B cell (primary cell): ENCODE measurements at regions not wholly inside any gene's neighbourhood (a gene's known extent, or its start where the extent isn't known, plus 50 kb on each side); places are given as distances from the start of the nearest gene placed in this dataset.

Source experiments
- ATAC-seq: fragments of 200-7000 bp; cut with Tn5 transposase; one replicate; pipeline ENCODE4 v1.10.0; 2021; ENCODE audit warnings: low read depth, mild to moderate bottlenecking, moderate number of reproducible peaks, moderate library complexity
- CTCF ChIA-PET: fragments of 350-600 bp; sonication (Branson Sonifier 250); formaldehyde crosslinking; loops from one replicate; lab custom pipeline; 2021; ENCODE audit warnings: antibody characterized with exemption, inconsistent platforms; lab: Charles Lee
- POLR2A ChIA-PET: fragments of 350-600 bp; sonication (Branson Sonifier 250); formaldehyde crosslinking; loops from one replicate; lab custom pipeline; 2021; ENCODE audit warnings: antibody characterized with exemption; lab: Charles Lee
- DNase-seq: peaks from one replicate; pipeline ENCODE4 v3.0.0; 2013
- H2AFZ ChIP-seq: 2 replicates; pipeline ENCODE4 v1.6.1; 2012; ENCODE audit warnings: mild to moderate bottlenecking, low read depth, low read length; ENCODE audit not compliant: insufficient read depth, poor library complexity, severe bottlenecking
- H3K27ac ChIP-seq, 2 donors: 1 replicate in 1 of 2; 2 replicates in 1 of 2; pipeline ENCODE4 v1.5.1; 2012 to 2013; ENCODE audit warnings: low read length in 2 of 2, mild to moderate bottlenecking in 2 of 2, moderate library complexity in 1 of 2
- H3K27me3 ChIP-seq, 4 experiments: fragments of 200-600 bp in 1 of 4; sonication (generic) in 1 of 4; replicated peaks in 1 of 4; 1 replicate in 2 of 4; 2 replicates in 2 of 4; pipeline versions ENCODE4 v1.6.1 to v1.7.0; 2013 to 2016; ENCODE audit warnings: low read length in 3 of 4, mild to moderate bottlenecking in 2 of 4, mixed read lengths in 1 of 4, moderate library complexity in 1 of 4; ENCODE audit not compliant: insufficient read depth in 4 of 4, control insufficient read depth in 3 of 4; ENCODE audit errors: control extremely low read depth in 1 of 4
- H3K36me3 ChIP-seq, 2 experiments: replicated peaks in 1 of 2; 1 replicate in 1 of 2; 2 replicates in 1 of 2; pipeline versions ENCODE4 v1.6.1 to v1.7.1; 2013; ENCODE audit warnings: low read length in 1 of 2; ENCODE audit not compliant: insufficient read depth in 2 of 2, control insufficient read depth in 1 of 2; ENCODE audit errors: control extremely low read depth in 1 of 2, extremely low read depth in 1 of 2
- H3K4me1 ChIP-seq, 2 donors: fragments of 200-600 bp in 1 of 2; sonication (generic) in 1 of 2; 1 replicate in 1 of 2; 2 replicates in 1 of 2; pipeline versions ENCODE4 v1.5.1 to v1.6.1; 2013 to 2017; ENCODE audit warnings: low read length in 2 of 2; ENCODE audit not compliant: control insufficient read depth in 2 of 2, insufficient read depth in 2 of 2
- H3K4me2 ChIP-seq: replicated peaks from 2 replicates; pipeline ENCODE3; 2012; ENCODE audit warnings: mild to moderate bottlenecking, low read depth, low read length; ENCODE audit not compliant: poor library complexity, severe bottlenecking
- H3K4me3 ChIP-seq, 5 experiments: fragments of 200-600 bp in 1 of 5; sonication (generic) in 1 of 5; 1 replicate in 3 of 5; 2 replicates in 2 of 5; pipeline versions ENCODE4 v1.5.1 to v1.7.0; 2011 to 2016; ENCODE audit warnings: low read length in 4 of 5, mild to moderate bottlenecking in 4 of 5, low read depth in 2 of 5, control low read depth in 1 of 5, moderate library complexity in 1 of 5; ENCODE audit not compliant: insufficient read depth in 1 of 5; ENCODE audit errors: control extremely low read depth in 1 of 5, extremely low read depth in 1 of 5
- H3K79me2 ChIP-seq: fragments of 200-600 bp; sonication (generic); one replicate; pipeline ENCODE4 v1.6.0; 2016; ENCODE audit warnings: low read length; ENCODE audit not compliant: control insufficient read depth, insufficient read depth
- H3K9ac ChIP-seq: fragments of 200-600 bp; sonication (generic); 2 replicates; pipeline ENCODE4 v1.6.1; 2017; ENCODE audit warnings: mild to moderate bottlenecking, low read length, moderate library complexity
- H3K9me3 ChIP-seq, 3 donors: one replicate each; pipeline versions ENCODE4 v1.6.1 to v1.7.1; 2013; ENCODE audit warnings: low read length in 2 of 3; ENCODE audit not compliant: control insufficient read depth in 2 of 3, insufficient read depth in 1 of 3; ENCODE audit errors: control extremely low read depth in 1 of 3
- H4K20me1 ChIP-seq: 2 replicates; pipeline ENCODE4 v1.6.0; 2012; ENCODE audit warnings: mild to moderate bottlenecking, low read length; ENCODE audit not compliant: insufficient read depth, control insufficient read depth, poor library complexity, severe bottlenecking
- H3K27ac Mint-ChIP-seq: one replicate; pipeline ENCODE4 v1.8.0; 2021; ENCODE audit warnings: mixed read lengths
- H3K27me3 Mint-ChIP-seq: one replicate; pipeline ENCODE4 v1.8.0; 2021; ENCODE audit warnings: mixed read lengths
- H3K4me1 Mint-ChIP-seq: one replicate; pipeline ENCODE4 v1.8.0; 2021; ENCODE audit warnings: mixed read lengths
- H3K4me3 Mint-ChIP-seq: one replicate; pipeline ENCODE4 v1.8.0; 2021; ENCODE audit warnings: mixed read lengths
- H3K9me3 Mint-ChIP-seq: one replicate; pipeline ENCODE4 v1.8.0; 2022; ENCODE audit warnings: mixed read lengths; ENCODE audit not compliant: insufficient read depth
- EZH2 ChIP-seq: IDR thresholded peaks from 2 replicates; pipeline ENCODE4 v1.6.1; 2012; ENCODE audit warnings: borderline replicate concordance, low read depth, mild to moderate bottlenecking, moderate library complexity, low read length; ENCODE audit not compliant: insufficient read depth, poor library complexity, severe bottlenecking
- WGBS: methylation state at CpG from one replicate; pipeline ENCODE4 v1.1.5; 2013; ENCODE audit warnings: missing lambda C conversion rate; ENCODE audit not compliant: insufficient coverage; 5-methylcytosine and 5-hydroxymethylcytosine counted together
- intact Hi-C: fragments of 100-400 bp; cut with micrococcal nuclease; formaldehyde crosslinking; loops from one replicate; pipeline ENCODE4 v1.10.0; 2022
- TF ChIP-seq, protein P1 (sequence below): fragments of 200-600 bp; IDR thresholded peaks from one replicate; pipeline ENCODE4 v1.8.0; 2022; ENCODE audit warnings: antibody characterized with exemption, mild to moderate bottlenecking

DNA sequence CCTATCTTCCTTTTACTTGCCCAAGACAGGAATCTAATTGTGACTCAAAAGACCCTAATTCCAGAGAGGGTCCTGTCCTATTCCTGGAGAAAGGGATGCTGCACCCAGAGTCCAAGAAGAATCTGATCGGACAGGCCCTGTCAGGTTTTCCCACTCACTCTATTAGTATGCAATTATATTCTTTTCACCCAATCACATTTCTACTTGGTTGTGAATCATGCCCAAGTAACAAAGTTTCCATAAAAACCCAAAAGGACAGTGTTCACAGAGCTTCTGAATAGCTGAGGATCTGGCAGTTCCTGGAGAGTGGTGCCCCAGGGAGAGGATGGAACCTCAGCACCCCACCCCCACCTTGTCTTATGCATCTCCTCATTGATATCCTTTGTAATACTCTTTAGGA lies 135.3 kb upstream of the SLITRK5 start:
- ChIA-PET CTCF (no interaction called here), POLR2A (no interaction called here)
- no peak for TF ChIP-seq EZH2
- TF ChIP-seq, protein P1, sequence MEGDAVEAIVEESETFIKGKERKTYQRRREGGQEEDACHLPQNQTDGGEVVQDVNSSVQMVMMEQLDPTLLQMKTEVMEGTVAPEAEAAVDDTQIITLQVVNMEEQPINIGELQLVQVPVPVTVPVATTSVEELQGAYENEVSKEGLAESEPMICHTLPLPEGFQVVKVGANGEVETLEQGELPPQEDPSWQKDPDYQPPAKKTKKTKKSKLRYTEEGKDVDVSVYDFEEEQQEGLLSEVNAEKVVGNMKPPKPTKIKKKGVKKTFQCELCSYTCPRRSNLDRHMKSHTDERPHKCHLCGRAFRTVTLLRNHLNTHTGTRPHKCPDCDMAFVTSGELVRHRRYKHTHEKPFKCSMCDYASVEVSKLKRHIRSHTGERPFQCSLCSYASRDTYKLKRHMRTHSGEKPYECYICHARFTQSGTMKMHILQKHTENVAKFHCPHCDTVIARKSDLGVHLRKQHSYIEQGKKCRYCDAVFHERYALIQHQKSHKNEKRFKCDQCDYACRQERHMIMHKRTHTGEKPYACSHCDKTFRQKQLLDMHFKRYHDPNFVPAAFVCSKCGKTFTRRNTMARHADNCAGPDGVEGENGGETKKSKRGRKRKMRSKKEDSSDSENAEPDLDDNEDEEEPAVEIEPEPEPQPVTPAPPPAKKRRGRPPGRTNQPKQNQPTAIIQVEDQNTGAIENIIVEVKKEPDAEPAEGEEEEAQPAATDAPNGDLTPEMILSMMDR: no peak
- H3K4me1 ChIP-seq: no peaks in the 10 kb centered on the region
- Mint-ChIP-seq H3K27ac (no peak overlapping the region), H3K27me3 (no peaks in the 10 kb centered on the region), H3K4me1 (no peaks in the 10 kb centered on the region), H3K4me3 (no peak overlapping the region), H3K9me3 (peaks cover 4% of the 10 kb centered on the region)
- H3K9me3 ChIP-seq: no peaks in the 10 kb centered on the region
- WGBS: no CpG with 5 or more reads among the region's 1 CpG
- H3K4me3 ChIP-seq: no peak overlapping the region
- H3K79me2 ChIP-seq: no peaks in the 10 kb centered on the region
- H3K27me3 ChIP-seq: no peaks in the 10 kb centered on the region
- H2AFZ ChIP-seq: no peak overlapping the region
- H3K27ac ChIP-seq: no peak overlapping the region
- intact Hi-C loops: no loop called here
- no peak for DNase-seq
- H3K4me2 ChIP-seq: no peak overlapping the region
- H3K36me3 ChIP-seq: no peaks in the 10 kb centered on the region
- no peak for ATAC-seq
- H4K20me1 ChIP-seq: no peaks in the 10 kb centered on the region
- no peak overlapping the region for H3K9ac ChIP-seq

DNA sequence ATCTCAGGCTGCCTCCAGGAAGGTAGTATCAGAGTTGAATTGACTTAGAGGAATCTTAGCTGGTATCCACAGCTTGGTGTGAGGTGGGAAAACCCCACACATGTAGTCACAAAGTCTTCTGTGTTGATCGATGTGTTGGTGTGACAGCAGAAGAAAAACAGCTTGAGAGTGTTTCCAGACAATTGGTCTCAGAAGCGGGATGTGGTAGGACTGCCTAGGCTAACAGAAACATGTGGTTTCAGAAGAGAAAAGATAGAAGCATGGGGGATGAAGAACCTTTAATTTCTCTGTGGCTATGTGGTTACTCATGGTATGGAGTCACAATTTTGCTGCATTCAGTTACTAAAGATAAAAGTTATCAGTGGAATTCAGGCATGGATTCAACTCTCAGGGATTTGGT lies 134.7 kb upstream of the SLITRK5 start:
- intact Hi-C loops: no loop called here
- H4K20me1 ChIP-seq: no peaks in the 10 kb centered on the region
- no peak overlapping the region for H3K4me3 Mint-ChIP-seq
- POLR2A ChIA-PET: no interaction called here
- 100% methylated on average over 2 of the region's 2 CpGs for WGBS
- H3K27ac ChIP-seq: no peak overlapping the region
- no peaks in the 10 kb centered on the region for H3K4me1 Mint-ChIP-seq
- no peak overlapping the region for H2AFZ ChIP-seq
- no peak overlapping the region for H3K27ac Mint-ChIP-seq
- peaks cover 4% of the 10 kb centered on the region for H3K9me3 Mint-ChIP-seq
- TF ChIP-seq EZH2: no peak
- TF ChIP-seq, protein P1: no peak
- no peaks in the 10 kb centered on the region for H3K4me1 ChIP-seq
- ATAC-seq (no peak), DNase-seq (no peak)
- no peaks in the 10 kb centered on the region for H3K9me3 ChIP-seq
- H3K27me3 Mint-ChIP-seq: no peaks in the 10 kb centered on the region
- CTCF ChIA-PET: no interaction called here
- no peak overlapping the region for H3K4me2 ChIP-seq
- H3K36me3 ChIP-seq: no peaks in the 10 kb centered on the region
- H3K79me2 ChIP-seq: no peaks in the 10 kb centered on the region
- no peak overlapping the region for H3K9ac ChIP-seq
- no peaks in the 10 kb centered on the region for H3K27me3 ChIP-seq
- H3K4me3 ChIP-seq: no peak overlapping the region
